Right lobe of liver (tissue), 4 donors: ENCODE measurements at regions not wholly inside any gene's neighbourhood (a gene's known extent, or its start where the extent isn't known, plus 50 kb on each side); places are given as distances from the start of the nearest gene placed in this dataset.

Source experiments
- CTCF ChIP-seq, 4 donors: fragments of 200-600 bp in 3 of 4; fragments of 450-650 bp in 1 of 4; IDR thresholded peaks; one replicate each; pipeline versions ENCODE4 v1.5.1 to v1.8.0; 2016 to 2022; ENCODE audit warnings: antibody characterized with exemption in 4 of 4, mild to moderate bottlenecking in 2 of 4
- POLR2A ChIP-seq: fragments of 450-650 bp; IDR thresholded peaks from one replicate; pipeline ENCODE4 v1.6.1; 2017; ENCODE audit warnings: antibody characterized with exemption, mild to moderate bottlenecking
- donor health status: DM: no; HTN: no; CAD: no.
- donor health status: DM: no; HTN: no; CAD: no.
- donor health status: DM: no; HTN: yes; CAD: no.

GRCh38 chrX:13404364-13404763 is 84.5 kb upstream of the ATXN3L start:
- TF ChIP-seq CTCF (IDR thresholded peaks at IDR 0.05) = no peak
- TF ChIP-seq POLR2A = no peak
